OCI-LY1 (cell line): ENCODE measurements at regions not wholly inside any gene's neighbourhood (a gene's known extent, or its start where the extent isn't known, plus 50 kb on each side); places are given as distances from the start of the nearest gene placed in this dataset.

ENCODE experiments used
- H2AFZ ChIP-seq: fragments of 200-600 bp; sonication (generic), shearing (Covaris generic); 2 replicates; pipeline ENCODE4 v1.6.0; 2014; ENCODE audit warnings: antibody characterized with exemption, mild to moderate bottlenecking, low read length
- H3F3A ChIP-seq: fragments of 200-600 bp; sonication (generic), shearing (Covaris generic); 2 replicates; pipeline ENCODE4 v1.6.0; 2014; ENCODE audit warnings: mild to moderate bottlenecking, antibody characterized with exemption, low read length, moderate library complexity; ENCODE audit not compliant: insufficient read depth
- H3K27ac ChIP-seq: fragments of 200-600 bp; sonication (generic); 2 replicates; pipeline ENCODE4 v1.5.1; 2014; ENCODE audit warnings: low read length, mixed run types, mild to moderate bottlenecking, low read depth; ENCODE audit not compliant: poor library complexity, severe bottlenecking
- H3K27me3 ChIP-seq: fragments of 200-600 bp; sonication (generic); 2 replicates; pipeline ENCODE4 v1.6.0; 2014; ENCODE audit warnings: antibody characterized with exemption, mild to moderate bottlenecking, low read length, moderate library complexity; ENCODE audit not compliant: insufficient read depth
- H3K36me3 ChIP-seq: fragments of 200-600 bp; sonication (generic); 2 replicates; pipeline ENCODE4 v1.6.1; 2014; ENCODE audit warnings: mild to moderate bottlenecking, antibody characterized with exemption, low read length, moderate library complexity, mixed read lengths; ENCODE audit not compliant: insufficient read depth
- H3K4me1 ChIP-seq: fragments of 200-600 bp; sonication (generic); 2 replicates; pipeline ENCODE4 v1.5.1; 2014; ENCODE audit warnings: mild to moderate bottlenecking, low read length, moderate library complexity; ENCODE audit not compliant: insufficient read depth, severe bottlenecking
- H3K4me2 ChIP-seq: fragments of 200-600 bp; sonication (generic), shearing (Covaris generic); 2 replicates; pipeline ENCODE4 v1.6.1; 2014; ENCODE audit warnings: low read length
- H3K4me3 ChIP-seq: fragments of 200-600 bp; sonication (generic); 2 replicates; pipeline ENCODE4 v1.5.1; 2014; ENCODE audit warnings: low read length, low read depth, mild to moderate bottlenecking, mixed read lengths; ENCODE audit not compliant: poor library complexity, severe bottlenecking
- H3K79me2 ChIP-seq: fragments of 200-600 bp; shearing (Covaris generic); 2 replicates; pipeline ENCODE4 v1.6.1; 2016; ENCODE audit warnings: mixed run types, low read length, mixed read lengths; ENCODE audit not compliant: insufficient read depth
- H3K9ac ChIP-seq: fragments of 200-600 bp; sonication (generic), shearing (Covaris generic); 2 replicates; pipeline ENCODE4 v1.6.1; 2014; ENCODE audit warnings: mild to moderate bottlenecking, low read length, mixed read lengths
- H3K9me2 ChIP-seq: fragments of 200-600 bp; sonication (generic), shearing (Covaris generic); 2 replicates; pipeline ENCODE4 v1.6.1; 2014; ENCODE audit warnings: low read depth, mild to moderate bottlenecking, low read length, mixed read lengths
- H3K9me3 ChIP-seq: fragments of 200-600 bp; shearing (Covaris generic); 2 replicates; pipeline ENCODE4 v1.6.1; 2014; ENCODE audit warnings: low read length, mixed read lengths
- H4K20me1 ChIP-seq: fragments of 200-600 bp; sonication (generic), shearing (Covaris generic); 2 replicates; pipeline ENCODE4 v1.6.0; 2016; ENCODE audit warnings: mild to moderate bottlenecking, low read length; ENCODE audit not compliant: insufficient read depth
- EZH2 ChIP-seq: fragments of 200-600 bp; sonication (generic), shearing (Covaris generic); IDR thresholded peaks from 2 replicates; pipeline ENCODE4 v1.8.0; 2017; ENCODE audit warnings: borderline replicate concordance, mixed run types, mild to moderate bottlenecking, antibody characterized with exemption, low read length, moderate library complexity, mixed read lengths
- TF ChIP-seq, protein P1 (sequence below): fragments of 200-600 bp; sonication (generic), shearing (Covaris generic); IDR thresholded peaks from 2 replicates; pipeline ENCODE4 v1.5.1; 2017; ENCODE audit warnings: mild to moderate bottlenecking, antibody characterized with exemption, low read length, moderate library complexity, mixed read lengths

DNA sequence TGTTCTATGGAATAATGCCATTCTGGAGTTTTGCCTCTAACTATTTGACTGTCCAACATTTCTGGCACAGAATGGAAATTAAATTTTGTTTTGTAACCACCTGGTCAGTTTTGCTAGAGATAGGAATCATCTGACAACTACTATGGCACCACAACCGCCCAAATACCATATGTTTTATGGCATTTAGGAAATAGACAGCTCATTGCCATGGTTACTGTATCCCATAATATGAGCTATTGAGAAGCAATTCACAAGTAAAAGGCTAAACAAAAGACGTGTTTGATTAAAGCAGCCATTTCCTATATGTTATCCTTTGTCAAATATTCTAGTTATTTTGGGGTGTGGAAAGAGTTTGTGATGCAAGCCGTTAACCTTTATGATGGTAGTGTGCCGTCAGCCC lies 1105.3 kb upstream of the LCORL start:
- Histone ChIP-seq H3K9me3 (no peaks in the 10 kb centered on the region), H3K36me3 (no peaks in the 10 kb centered on the region), H4K20me1 (no peaks in the 10 kb centered on the region), H3K9me2 (no peaks in the 10 kb centered on the region), H3K79me2 (no peaks in the 10 kb centered on the region), H3K4me3 (no peak overlapping the region), H2AFZ (no peak overlapping the region), H3K27me3 (no peaks in the 10 kb centered on the region), H3K4me2 (no peak overlapping the region), H3K4me1 (no peaks in the 10 kb centered on the region), H3K27ac (no peak overlapping the region), H3K9ac (no peak overlapping the region), H3F3A (no peaks in the 10 kb centered on the region)
- TF ChIP-seq, protein P1, sequence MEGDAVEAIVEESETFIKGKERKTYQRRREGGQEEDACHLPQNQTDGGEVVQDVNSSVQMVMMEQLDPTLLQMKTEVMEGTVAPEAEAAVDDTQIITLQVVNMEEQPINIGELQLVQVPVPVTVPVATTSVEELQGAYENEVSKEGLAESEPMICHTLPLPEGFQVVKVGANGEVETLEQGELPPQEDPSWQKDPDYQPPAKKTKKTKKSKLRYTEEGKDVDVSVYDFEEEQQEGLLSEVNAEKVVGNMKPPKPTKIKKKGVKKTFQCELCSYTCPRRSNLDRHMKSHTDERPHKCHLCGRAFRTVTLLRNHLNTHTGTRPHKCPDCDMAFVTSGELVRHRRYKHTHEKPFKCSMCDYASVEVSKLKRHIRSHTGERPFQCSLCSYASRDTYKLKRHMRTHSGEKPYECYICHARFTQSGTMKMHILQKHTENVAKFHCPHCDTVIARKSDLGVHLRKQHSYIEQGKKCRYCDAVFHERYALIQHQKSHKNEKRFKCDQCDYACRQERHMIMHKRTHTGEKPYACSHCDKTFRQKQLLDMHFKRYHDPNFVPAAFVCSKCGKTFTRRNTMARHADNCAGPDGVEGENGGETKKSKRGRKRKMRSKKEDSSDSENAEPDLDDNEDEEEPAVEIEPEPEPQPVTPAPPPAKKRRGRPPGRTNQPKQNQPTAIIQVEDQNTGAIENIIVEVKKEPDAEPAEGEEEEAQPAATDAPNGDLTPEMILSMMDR = no peak
- no peak for TF ChIP-seq EZH2

DNA sequence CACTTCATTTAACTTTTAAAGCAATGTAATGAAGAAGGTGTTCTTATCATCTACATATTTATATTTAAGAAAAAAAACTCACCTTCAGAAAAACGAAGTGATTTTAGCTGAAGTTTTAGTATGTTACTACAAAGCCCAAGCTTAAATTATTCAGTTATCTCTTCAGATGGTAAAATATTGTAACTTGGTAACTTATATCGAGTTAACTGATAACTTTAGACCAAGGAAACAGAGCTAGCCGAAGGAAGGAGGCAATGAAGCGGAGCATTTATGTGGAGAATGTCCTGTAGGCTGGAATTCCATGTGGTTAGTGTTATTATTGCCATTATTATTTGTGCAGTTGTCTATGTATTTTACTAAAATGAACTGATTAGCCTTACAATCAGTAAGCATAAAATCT lies 1102.1 kb upstream of the LCORL start:
- Histone ChIP-seq H2AFZ (no peak overlapping the region), H3K9ac (no peak overlapping the region), H4K20me1 (no peaks in the 10 kb centered on the region), H3K9me2 (no peaks in the 10 kb centered on the region), H3K4me3 (no peak overlapping the region), H3K79me2 (no peaks in the 10 kb centered on the region), H3K4me2 (no peak overlapping the region), H3K9me3 (no peaks in the 10 kb centered on the region), H3K36me3 (no peaks in the 10 kb centered on the region), H3K27me3 (no peaks in the 10 kb centered on the region), H3F3A (no peaks in the 10 kb centered on the region), H3K4me1 (no peaks in the 10 kb centered on the region), H3K27ac (no peak overlapping the region)
- TF ChIP-seq, protein P1 = no peak
- no peak for TF ChIP-seq EZH2

DNA sequence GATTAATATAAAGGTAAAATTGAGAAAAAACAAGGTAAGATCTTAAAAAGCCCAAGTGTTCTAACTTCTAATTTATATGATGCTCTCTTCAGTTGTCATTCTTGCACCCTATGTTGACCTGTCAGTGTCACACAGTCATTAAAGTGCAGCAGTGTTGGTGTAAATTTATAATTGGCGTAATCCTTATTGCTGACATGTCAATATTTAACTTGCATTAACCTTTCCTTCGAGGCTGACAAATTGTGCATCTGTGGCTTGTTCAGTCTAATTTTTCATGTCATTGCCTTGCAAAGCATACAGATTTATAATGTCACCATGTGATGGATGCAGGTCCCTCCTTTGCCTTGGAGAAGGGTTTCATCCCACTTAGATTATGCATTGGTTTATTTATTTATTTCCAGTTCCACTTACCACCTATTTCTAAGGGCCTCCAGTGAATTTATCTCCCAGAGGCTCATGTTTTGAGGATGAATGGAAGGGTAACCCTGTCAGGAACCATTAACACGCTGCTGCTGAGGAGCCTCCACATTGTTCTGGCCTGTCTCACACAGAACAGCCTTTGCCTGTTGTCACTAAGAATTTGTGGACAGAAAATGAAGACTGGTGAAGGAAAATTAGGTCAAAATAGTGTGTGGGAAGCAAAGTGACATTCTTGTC lies 1098.5 kb upstream of the LCORL start:
- H3K36me3 ChIP-seq = no peaks in the 10 kb centered on the region
- H2AFZ ChIP-seq = no peak overlapping the region
- no peak for TF ChIP-seq EZH2
- TF ChIP-seq, protein P1 = no peak
- no peak overlapping the region for H3K27ac ChIP-seq
- no peak overlapping the region for H3K9ac ChIP-seq
- H3K9me2 ChIP-seq = no peaks in the 10 kb centered on the region
- no peaks in the 10 kb centered on the region for H3K9me3 ChIP-seq
- no peaks in the 10 kb centered on the region for H3K27me3 ChIP-seq
- no peak overlapping the region for H3K4me3 ChIP-seq
- H3K79me2 ChIP-seq = no peaks in the 10 kb centered on the region
- no peak overlapping the region for H3K4me2 ChIP-seq
- no peaks in the 10 kb centered on the region for H3K4me1 ChIP-seq
- H3F3A ChIP-seq = no peaks in the 10 kb centered on the region
- H4K20me1 ChIP-seq = no peaks in the 10 kb centered on the region
